OCI-LY7 (cell line): ENCODE measurements at regions not wholly inside any gene's neighbourhood (a gene's known extent, or its start where the extent isn't known, plus 50 kb on each side); places are given as distances from the start of the nearest gene placed in this dataset.
"Not testable (repeated sequence)": the region's sequence is repeated elsewhere in the genome, so short reads cannot be mapped to it uniquely, and the experiment has no call there.

Source experiments
- BruUV-seq: library from RNA; stranded (reverse); fragments of 400-500 nt; replicated peaks from 2 replicates; lab custom pipeline; 2021; lab: Mats Ljungman, UMichigan
- CTCF ChIA-PET: fragments of 300-600 bp; sonication (Branson Sonifier 250); formaldehyde crosslinking; loops from one replicate; lab custom pipeline; 2022; ENCODE audit warnings: antibody characterized with exemption; ENCODE audit not compliant: unreplicated experiment; lab: Charles Lee
- POLR2A ChIA-PET: fragments of 300-600 bp; sonication (Branson Sonifier 250); formaldehyde crosslinking; loops from one replicate; lab custom pipeline; 2022; ENCODE audit warnings: antibody characterized with exemption; lab: Charles Lee
- DNase-seq: peaks from one replicate; pipeline ENCODE4 v3.0.0-alpha.2; 2015; ENCODE audit warnings: low spot score
- H2AFZ ChIP-seq: fragments of 200-600 bp; sonication (generic), shearing (Covaris generic); 2 replicates; pipeline ENCODE4 v1.6.1; 2014; ENCODE audit warnings: mild to moderate bottlenecking, antibody characterized with exemption, low read length, moderate library complexity
- H3K27ac ChIP-seq: fragments of 200-600 bp; sonication (generic); 2 replicates; pipeline ENCODE4 v1.5.1; 2014; ENCODE audit warnings: mixed run types, low read depth, mild to moderate bottlenecking, moderate library complexity, low read length, inconsistent platforms; ENCODE audit not compliant: poor library complexity, severe bottlenecking
- H3K36me3 ChIP-seq: fragments of 200-600 bp; sonication (generic); 2 replicates; pipeline ENCODE4 v1.6.1; 2014; ENCODE audit warnings: mild to moderate bottlenecking, antibody characterized with exemption, low read length, moderate library complexity, mixed read lengths; ENCODE audit not compliant: insufficient read depth
- H3K4me1 ChIP-seq: fragments of 200-600 bp; sonication (generic); 2 replicates; pipeline ENCODE4 v1.5.1; 2014; ENCODE audit warnings: mild to moderate bottlenecking, low read length; ENCODE audit not compliant: insufficient read depth, poor library complexity, severe bottlenecking
- H3K4me2 ChIP-seq: fragments of 200-600 bp; sonication (generic); 2 replicates; pipeline ENCODE4 v1.6.1; 2014; ENCODE audit warnings: mild to moderate bottlenecking, low read length
- H3K4me3 ChIP-seq: fragments of 200-600 bp; sonication (generic); 2 replicates; pipeline ENCODE4 v1.5.1; 2014; ENCODE audit warnings: mild to moderate bottlenecking, low read depth, low read length; ENCODE audit not compliant: poor library complexity, severe bottlenecking
- H3K79me2 ChIP-seq: fragments of 200-600 bp; sonication (generic); 2 replicates; pipeline ENCODE4 v1.6.1; 2016; ENCODE audit warnings: low read depth, mild to moderate bottlenecking, low read length, moderate library complexity, mixed read lengths; ENCODE audit not compliant: insufficient read depth
- H3K9me2 ChIP-seq: fragments of 200-600 bp; sonication (generic); 2 replicates; pipeline ENCODE4 v1.6.1; 2016; ENCODE audit warnings: mild to moderate bottlenecking, low read length, mixed read lengths; ENCODE audit not compliant: insufficient read depth
- H3K9me3 ChIP-seq: fragments of 200-600 bp; sonication (generic); 2 replicates; pipeline ENCODE4 v1.6.1; 2014; ENCODE audit warnings: mild to moderate bottlenecking, mixed run types, low read length, mixed read lengths
- H4K20me1 ChIP-seq: fragments of 200-600 bp; sonication (generic); 2 replicates; pipeline ENCODE4 v1.6.1; 2014; ENCODE audit warnings: mild to moderate bottlenecking, antibody characterized with exemption, low read length, moderate library complexity, mixed read lengths; ENCODE audit not compliant: insufficient read depth
- CTCF ChIP-seq: fragments of 200-600 bp; sonication (generic); conservative IDR thresholded peaks from 2 replicates; pipeline ENCODE4 v1.5.1; 2014; ENCODE audit warnings: mild to moderate bottlenecking, antibody characterized with exemption, low read length, moderate library complexity, mixed read lengths
- EZH2phosphoT487 ChIP-seq: fragments of 200-600 bp; sonication (generic); IDR thresholded peaks from 2 replicates; pipeline ENCODE4 v1.6.1; 2018; ENCODE audit warnings: low read depth, borderline replicate concordance, mild to moderate bottlenecking, mixed run types, antibody characterized with exemption, low read length, moderate library complexity, mixed read lengths
- intact Hi-C: fragments of 100-400 bp; cut with micrococcal nuclease; formaldehyde crosslinking; loops from one replicate; pipeline ENCODE4 v1.10.0; 2022; ENCODE audit not compliant: unreplicated experiment

- H3K36me3 ChIP-seq = no peaks in the 10 kb centered on the region
- no TSS peak for BruUV-seq
- H3K9me3 ChIP-seq = no peaks in the 10 kb centered on the region
- peaks cover 11% of the 10 kb centered on the region for H3K4me1 ChIP-seq
- CTCF ChIA-PET = no interaction called here
- H4K20me1 ChIP-seq = no peaks in the 10 kb centered on the region
- intact Hi-C loops = no loop called here
- no peak overlapping the region for H3K4me3 ChIP-seq
- POLR2A ChIA-PET = no interaction called here
- H3K4me2 ChIP-seq = no peak overlapping the region
- no peak overlapping the region for H2AFZ ChIP-seq
- TF ChIP-seq EZH2phosphoT487 (no peak), CTCF (no peak)
- H3K79me2 ChIP-seq = no peaks in the 10 kb centered on the region
- no peaks in the 10 kb centered on the region for H3K9me2 ChIP-seq
- H3K27ac ChIP-seq = no peak overlapping the region
- peak; percentile 13 for DNase-seq
Measured at GRCh38 chr3:87674397-87675161, 384.2 kb downstream of the CGGBP1 start.

- Histone ChIP-seq H3K36me3 (no peaks in the 10 kb centered on the region), H3K4me1 (peaks cover 11% of the 10 kb centered on the region), H3K9me2 (no peaks in the 10 kb centered on the region), H3K4me2 (no peak overlapping the region), H3K4me3 (no peak overlapping the region), H3K9me3 (no peaks in the 10 kb centered on the region), H3K79me2 (no peaks in the 10 kb centered on the region), H3K27ac (no peak overlapping the region), H2AFZ (no peak overlapping the region), H4K20me1 (no peaks in the 10 kb centered on the region)
- no peak for DNase-seq
- ChIA-PET CTCF (no interaction called here), POLR2A (interaction anchor here (0.6 to 0.7 kb wide), 2 partner anchors 9 to 229 kb away, joined by 3 read pairs; no protein-coding TSS in a partner anchor)
- no TSS peak for BruUV-seq
- TF ChIP-seq CTCF (no peak), EZH2phosphoT487 (no peak)
- intact Hi-C loops = no loop called here
Measured at GRCh38 chr3:87673132-87673531, 385.7 kb downstream of the CGGBP1 start.

- Histone ChIP-seq H3K4me2 (no peak overlapping the region), H3K27ac (no peak overlapping the region), H3K9me3 (no peaks in the 10 kb centered on the region), H3K9me2 (no peaks in the 10 kb centered on the region), H3K79me2 (no peaks in the 10 kb centered on the region), H2AFZ (no peak overlapping the region), H3K4me1 (no peaks in the 10 kb centered on the region), H4K20me1 (no peaks in the 10 kb centered on the region), H3K36me3 (no peaks in the 10 kb centered on the region), H3K4me3 (no peak overlapping the region)
- ChIA-PET POLR2A (no interaction called here), CTCF (no interaction called here)
- BruUV-seq = no TSS peak
- intact Hi-C loops = no loop called here
- no peak for DNase-seq
- TF ChIP-seq EZH2phosphoT487 (no peak), CTCF (no peak)
Measured at GRCh38 chr3:87654184-87654583, 377.8 kb upstream of the POU1F1 start.

GRCh38 chr3:87653138-87653537 is 376.8 kb upstream of the POU1F1 start:
- intact Hi-C loops, H3K27ac ChIP-seq, H4K20me1 ChIP-seq, H3K4me2 ChIP-seq, BruUV-seq, H2AFZ ChIP-seq, CTCF ChIA-PET, H3K79me2 ChIP-seq, H3K9me2 ChIP-seq, H3K4me3 ChIP-seq, DNase-seq, H3K9me3 ChIP-seq, H3K36me3 ChIP-seq, H3K4me1 ChIP-seq: not testable (repeated sequence)
- POLR2A ChIA-PET = interaction anchor here (1.1 kb wide), 1 partner anchor 10 kb away, joined by 3 read pairs; no protein-coding TSS in a partner anchor
